Breast epithelium (tissue), 3 donors: ENCODE measurements at regions not wholly inside any gene's neighbourhood (a gene's known extent, or its start where the extent isn't known, plus 50 kb on each side); places are given as distances from the start of the nearest gene placed in this dataset.

Source experiments
- CTCF ChIP-seq, 3 donors: fragments of 450-650 bp; IDR thresholded peaks; one replicate each; pipeline ENCODE4 v1.5.1; 2016 to 2017; ENCODE audit warnings: antibody characterized with exemption in 3 of 3, mild to moderate bottlenecking in 3 of 3, moderate library complexity in 3 of 3
- POLR2A ChIP-seq: fragments of 450-650 bp; IDR thresholded peaks from one replicate; pipeline ENCODE4 v1.6.1; 2016; ENCODE audit warnings: antibody characterized with exemption, mild to moderate bottlenecking, moderate library complexity

- TF ChIP-seq CTCF (IDR thresholded peaks at IDR 0.05) = no peak
- TF ChIP-seq POLR2A = no peak
Observed at GRCh38 chr2:71782323-71782722, 329.0 kb downstream of the DYSF start.
